ENCODE measurements at regions not wholly inside any gene's neighbourhood (a gene's known extent, or its start where the extent isn't known, plus 50 kb on each side); places are given as distances from the start of the nearest gene placed in this dataset.

- DNase-seq (ENCODE audit: insufficient read length) (no peak), FAIRE-seq (no peak)
- no peak for TF ChIP-seq POLR2A (IDR thresholded peaks at IDR 0.05; ENCODE audit: low read depth, low read length)
- TF ChIP-seq TAF1 (IDR thresholded peaks at IDR 0.05; ENCODE audit: borderline replicate concordance, low read depth, low read length): no peak
- TF ChIP-seq POLR2AphosphoS5 (IDR thresholded peaks at IDR 0.05; ENCODE audit: low read depth, low read length): no peak
These were observed 467.4 kb downstream of the BCOR start for GRCh38 chrX:39630344-39630743.

- TF ChIP-seq TAF1 (IDR thresholded peaks at IDR 0.05; ENCODE audit: borderline replicate concordance, low read depth, low read length) (no peak), POLR2AphosphoS5 (IDR thresholded peaks at IDR 0.05; ENCODE audit: low read depth, low read length) (no peak), POLR2A (IDR thresholded peaks at IDR 0.05; ENCODE audit: low read depth, low read length) (no peak)
- no peak for DNase-seq (ENCODE audit: insufficient read length)
- no peak for FAIRE-seq
These were observed 466.2 kb downstream of the BCOR start for GRCh38 chrX:39631276-39632229.

- DNase-seq (ENCODE audit: insufficient read length): no peak
- no peak for FAIRE-seq
- TF ChIP-seq POLR2A (IDR thresholded peaks at IDR 0.05; ENCODE audit: low read depth, low read length) (no peak), POLR2AphosphoS5 (IDR thresholded peaks at IDR 0.05; ENCODE audit: low read depth, low read length) (no peak)
These were observed 464.5 kb downstream of the BCOR start for GRCh38 chrX:39633293-39633692.

GRCh38 chrX:39636481-39636880 is 461.3 kb downstream of the BCOR start:
- TF ChIP-seq TAF1 (IDR thresholded peaks at IDR 0.05; ENCODE audit: borderline replicate concordance, low read depth, low read length): no peak
- no peak for TF ChIP-seq POLR2AphosphoS5 (IDR thresholded peaks at IDR 0.05; ENCODE audit: low read depth, low read length)
- no peak for TF ChIP-seq POLR2A (IDR thresholded peaks at IDR 0.05; ENCODE audit: low read depth, low read length)
- no peak for DNase-seq (ENCODE audit: insufficient read length)
- no peak for FAIRE-seq

- TF ChIP-seq POLR2AphosphoS5 (IDR thresholded peaks at IDR 0.05; ENCODE audit: low read depth, low read length) (no peak), POLR2A (IDR thresholded peaks at IDR 0.05; ENCODE audit: low read depth, low read length) (no peak), TAF1 (IDR thresholded peaks at IDR 0.05; ENCODE audit: borderline replicate concordance, low read depth, low read length) (no peak)
- DNase-seq (ENCODE audit: insufficient read length): no peak
- no peak for FAIRE-seq
These were observed 459.2 kb downstream of the BCOR start for GRCh38 chrX:39638526-39638925.

- TF ChIP-seq TAF1 (IDR thresholded peaks at IDR 0.05; ENCODE audit: borderline replicate concordance, low read depth, low read length) (no peak), POLR2A (IDR thresholded peaks at IDR 0.05; ENCODE audit: low read depth, low read length) (no peak), POLR2AphosphoS5 (IDR thresholded peaks at IDR 0.05; ENCODE audit: low read depth, low read length) (no peak)
- DNase-seq (ENCODE audit: insufficient read length) (no peak), FAIRE-seq (no peak)
These were observed 457.9 kb downstream of the BCOR start for GRCh38 chrX:39639871-39640270.

- DNase-seq (ENCODE audit: insufficient read length) (no peak), FAIRE-seq (no peak)
- TF ChIP-seq POLR2A (IDR thresholded peaks at IDR 0.05; ENCODE audit: low read depth, low read length) (no peak), POLR2AphosphoS5 (IDR thresholded peaks at IDR 0.05; ENCODE audit: low read depth, low read length) (no peak), TAF1 (IDR thresholded peaks at IDR 0.05; ENCODE audit: borderline replicate concordance, low read depth, low read length) (no peak)
These were observed 456.9 kb downstream of the BCOR start for GRCh38 chrX:39640866-39641265.

- DNase-seq (ENCODE audit: insufficient read length): no peak
- TF ChIP-seq POLR2AphosphoS5 (IDR thresholded peaks at IDR 0.05; ENCODE audit: low read depth, low read length) (no peak), POLR2A (IDR thresholded peaks at IDR 0.05; ENCODE audit: low read depth, low read length) (no peak), TAF1 (IDR thresholded peaks at IDR 0.05; ENCODE audit: borderline replicate concordance, low read depth, low read length) (no peak)
- FAIRE-seq: no peak
These were observed 455.7 kb downstream of the BCOR start for GRCh38 chrX:39642071-39642470.

GRCh38 chrX:39643550-39643949 is 454.2 kb downstream of the BCOR start:
- DNase-seq (ENCODE audit: insufficient read length) (no peak), FAIRE-seq (no peak)
- TF ChIP-seq TAF1 (IDR thresholded peaks at IDR 0.05; ENCODE audit: borderline replicate concordance, low read depth, low read length) (no peak), POLR2AphosphoS5 (IDR thresholded peaks at IDR 0.05; ENCODE audit: low read depth, low read length) (no peak), POLR2A (IDR thresholded peaks at IDR 0.05; ENCODE audit: low read depth, low read length) (no peak)

- FAIRE-seq (no peak), DNase-seq (ENCODE audit: insufficient read length) (no peak)
- TF ChIP-seq POLR2A (IDR thresholded peaks at IDR 0.05; ENCODE audit: low read depth, low read length) (no peak), TAF1 (IDR thresholded peaks at IDR 0.05; ENCODE audit: borderline replicate concordance, low read depth, low read length) (no peak), POLR2AphosphoS5 (IDR thresholded peaks at IDR 0.05; ENCODE audit: low read depth, low read length) (no peak)
These were observed 452.4 kb downstream of the BCOR start for GRCh38 chrX:39645178-39645895.

- DNase-seq (ENCODE audit: insufficient read length) (no peak), FAIRE-seq (no peak)
- TF ChIP-seq POLR2AphosphoS5 (IDR thresholded peaks at IDR 0.05; ENCODE audit: low read depth, low read length) (no peak), TAF1 (IDR thresholded peaks at IDR 0.05; ENCODE audit: borderline replicate concordance, low read depth, low read length) (no peak), POLR2A (IDR thresholded peaks at IDR 0.05; ENCODE audit: low read depth, low read length) (no peak)
These were observed 449.1 kb downstream of the BCOR start for GRCh38 chrX:39648548-39649254.

Data from GM12892 (cell line).